ENCODE measurements at regions not wholly inside any gene's neighbourhood (a gene's known extent, or its start where the extent isn't known, plus 50 kb on each side); places are given as distances from the start of the nearest gene placed in this dataset.

DNA sequence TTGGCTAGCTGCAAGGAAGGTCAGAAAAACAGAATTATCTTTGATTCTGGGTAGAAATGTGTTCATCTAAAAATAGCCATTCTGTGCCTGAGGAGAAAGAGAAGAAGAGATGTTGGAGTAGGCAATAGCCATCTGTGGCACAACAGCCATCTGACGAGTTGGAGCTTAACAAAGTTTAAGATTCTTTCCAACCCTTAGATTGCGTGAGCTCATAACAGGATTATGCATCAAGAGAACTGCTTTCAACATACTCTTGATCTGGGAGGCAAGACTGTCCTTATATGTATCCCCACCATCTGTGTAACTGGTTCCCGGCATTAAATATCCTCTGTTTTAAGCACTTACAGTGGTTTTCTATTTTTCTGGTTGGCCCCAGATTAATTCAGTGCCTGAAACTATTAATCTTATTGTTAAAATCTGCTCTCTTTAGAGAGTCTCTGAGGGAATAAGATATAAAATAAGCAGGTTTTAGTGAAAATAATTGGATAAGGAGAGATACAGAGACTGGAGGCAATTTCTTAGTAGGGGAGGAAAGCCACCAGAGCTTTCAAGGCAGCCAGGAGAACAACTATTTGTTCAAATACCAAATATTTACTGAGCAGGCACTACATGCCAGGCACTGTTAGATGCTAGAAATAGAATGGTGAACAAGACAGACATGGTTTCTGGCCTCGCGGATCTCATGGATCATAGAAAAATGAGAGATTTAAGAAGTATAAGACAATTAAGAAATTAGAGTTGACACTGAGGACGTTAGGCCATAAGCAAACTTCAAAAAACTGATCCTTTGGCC lies 398.0 kb downstream of the SMARCA1 start:
- BruUV-seq (replicated peaks), result no TSS peak
- no peak for DNase-seq
- no peak overlapping the region for H3K9ac ChIP-seq (ENCODE audit: low read length)

DNA sequence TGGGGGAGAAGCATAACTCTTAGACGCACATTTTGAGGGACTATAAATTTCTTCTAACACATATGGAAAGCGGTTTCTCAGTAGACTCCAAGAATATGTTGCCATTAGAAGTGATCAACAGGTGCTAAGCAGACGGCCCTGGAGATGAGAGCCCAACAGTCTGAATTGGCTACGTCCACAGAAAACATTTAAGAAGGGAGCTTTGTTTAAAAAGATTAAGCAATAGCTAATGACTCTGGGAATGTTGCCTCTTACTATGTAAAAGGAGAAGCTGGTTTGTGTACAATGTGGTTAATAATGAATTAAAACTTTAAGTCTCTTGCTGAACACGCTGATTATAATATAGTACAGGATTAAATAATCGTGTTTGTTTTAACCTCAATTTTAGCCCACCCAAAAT lies 399.5 kb downstream of the SMARCA1 start:
- intact Hi-C loops (cut with micrococcal nuclease), result no loop called here
- POLR2A ChIA-PET (ENCODE audit: unreplicated experiment), result no interaction called here
- no peaks in the 10 kb centered on the region for H3F3A ChIP-seq (ENCODE audit: low read length, unreplicated experiment)
- no peak overlapping the region for H3K4me2 ChIP-seq (ENCODE audit: low read length)
- no peaks in the 10 kb centered on the region for H3K79me2 ChIP-seq (ENCODE audit: low read length)
- no peaks in the 10 kb centered on the region for H3K9me3 ChIP-seq (ENCODE audit: low read length)
- TF ChIP-seq EZH2 (IDR thresholded peaks at IDR 0.05; ENCODE audit: low read length, unreplicated experiment) (no peak), EZH2phosphoT487 (IDR thresholded peaks at IDR 0.05; ENCODE audit: borderline replicate concordance, low read length) (no peak)
- TF ChIP-seq, protein P1, sequence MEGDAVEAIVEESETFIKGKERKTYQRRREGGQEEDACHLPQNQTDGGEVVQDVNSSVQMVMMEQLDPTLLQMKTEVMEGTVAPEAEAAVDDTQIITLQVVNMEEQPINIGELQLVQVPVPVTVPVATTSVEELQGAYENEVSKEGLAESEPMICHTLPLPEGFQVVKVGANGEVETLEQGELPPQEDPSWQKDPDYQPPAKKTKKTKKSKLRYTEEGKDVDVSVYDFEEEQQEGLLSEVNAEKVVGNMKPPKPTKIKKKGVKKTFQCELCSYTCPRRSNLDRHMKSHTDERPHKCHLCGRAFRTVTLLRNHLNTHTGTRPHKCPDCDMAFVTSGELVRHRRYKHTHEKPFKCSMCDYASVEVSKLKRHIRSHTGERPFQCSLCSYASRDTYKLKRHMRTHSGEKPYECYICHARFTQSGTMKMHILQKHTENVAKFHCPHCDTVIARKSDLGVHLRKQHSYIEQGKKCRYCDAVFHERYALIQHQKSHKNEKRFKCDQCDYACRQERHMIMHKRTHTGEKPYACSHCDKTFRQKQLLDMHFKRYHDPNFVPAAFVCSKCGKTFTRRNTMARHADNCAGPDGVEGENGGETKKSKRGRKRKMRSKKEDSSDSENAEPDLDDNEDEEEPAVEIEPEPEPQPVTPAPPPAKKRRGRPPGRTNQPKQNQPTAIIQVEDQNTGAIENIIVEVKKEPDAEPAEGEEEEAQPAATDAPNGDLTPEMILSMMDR (conservative IDR thresholded peaks at IDR 0.05; ENCODE audit: low read depth, low read length), result no peak
- no peaks in the 10 kb centered on the region for H4K20me1 ChIP-seq (ENCODE audit: low read length)
- CTCF ChIA-PET, result no interaction called here
- no peaks in the 10 kb centered on the region for H3K4me1 ChIP-seq (ENCODE audit: insufficient read depth, low read length)
- no peak overlapping the region for H3K27ac ChIP-seq (ENCODE audit: low read length)
- H3K36me3 ChIP-seq (ENCODE audit: low read depth, low read length), result no peaks in the 10 kb centered on the region
- DNase-seq (no peak), ATAC-seq (no peak)
- BruUV-seq (replicated peaks), result no TSS peak
- no peaks in the 10 kb centered on the region for H3K27me3 ChIP-seq (ENCODE audit: low read length)
- H3K9me2 ChIP-seq (replicated peaks; ENCODE audit: low read length), result no peaks in the 10 kb centered on the region
- no peak overlapping the region for H3K9ac ChIP-seq (ENCODE audit: low read length)
- no peak overlapping the region for H3K4me3 ChIP-seq (ENCODE audit: low read length)
- H2AFZ ChIP-seq (ENCODE audit: low read length), result no peak overlapping the region

More for the DNA sequence above, 398.0 kb downstream of the SMARCA1 start:
- POLR2A ChIA-PET (ENCODE audit: unreplicated experiment), result no interaction called here
- Histone ChIP-seq H4K20me1 (ENCODE audit: low read length) (no peaks in the 10 kb centered on the region), H3K9me2 (replicated peaks; ENCODE audit: low read length) (no peaks in the 10 kb centered on the region), H3K4me1 (ENCODE audit: insufficient read depth, low read length) (no peaks in the 10 kb centered on the region), H3K27ac (ENCODE audit: low read length) (no peak overlapping the region), H3K36me3 (ENCODE audit: low read depth, low read length) (no peaks in the 10 kb centered on the region), H3K4me2 (ENCODE audit: low read length) (no peak overlapping the region), H3K4me3 (ENCODE audit: low read length) (no peak overlapping the region), H3K9me3 (ENCODE audit: low read length) (no peaks in the 10 kb centered on the region), H3K79me2 (ENCODE audit: low read length) (no peaks in the 10 kb centered on the region), H3K27me3 (ENCODE audit: low read length) (no peaks in the 10 kb centered on the region), H2AFZ (ENCODE audit: low read length) (no peak overlapping the region), H3F3A (ENCODE audit: low read length, unreplicated experiment) (no peaks in the 10 kb centered on the region)
- CTCF ChIA-PET, result no interaction called here
- intact Hi-C loops (cut with micrococcal nuclease), result no loop called here
- TF ChIP-seq, protein P1 (conservative IDR thresholded peaks at IDR 0.05; ENCODE audit: low read depth, low read length), result no peak
- TF ChIP-seq EZH2 (IDR thresholded peaks at IDR 0.05; ENCODE audit: low read length, unreplicated experiment), result no peak
- TF ChIP-seq EZH2phosphoT487 (IDR thresholded peaks at IDR 0.05; ENCODE audit: borderline replicate concordance, low read length), result no peak
- ATAC-seq, result no peak

DNA sequence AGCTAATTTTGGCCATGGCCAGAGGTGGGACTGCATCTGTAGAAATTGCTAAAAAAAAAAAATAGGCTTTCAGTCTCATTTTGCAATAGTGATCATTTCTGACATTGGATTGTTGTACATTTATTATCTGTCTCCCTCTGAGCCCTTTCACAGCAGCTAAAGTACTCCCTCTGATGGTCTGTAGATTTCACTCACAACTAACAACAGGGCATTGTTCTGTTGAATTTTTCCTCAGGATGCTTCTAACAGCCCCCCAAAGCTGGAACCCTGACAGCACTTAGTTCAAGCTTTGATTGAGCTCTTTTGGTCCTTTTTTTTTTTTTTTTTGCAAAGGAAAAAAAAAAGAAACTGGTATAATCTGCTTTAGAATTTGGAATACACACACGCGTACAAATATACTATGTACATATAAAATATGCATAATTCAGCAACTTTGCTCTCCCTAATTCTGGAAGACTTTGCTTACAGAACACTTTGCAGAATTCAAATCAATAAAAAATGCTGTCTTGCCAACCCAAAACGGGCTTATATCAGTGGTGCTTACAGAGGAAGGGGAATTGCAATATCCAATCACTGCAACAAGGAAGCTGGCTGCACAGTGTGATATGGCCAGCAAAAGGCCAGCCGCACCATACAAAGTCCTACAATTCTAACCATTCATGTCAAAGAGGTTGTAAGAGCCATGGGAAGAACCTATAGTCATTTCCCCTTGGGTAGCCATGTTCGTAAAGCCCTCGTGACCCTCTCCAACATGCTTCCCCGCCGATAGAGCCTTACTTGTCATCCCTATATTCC lies 406.4 kb downstream of the SMARCA1 start:
- no peaks in the 10 kb centered on the region for H3F3A ChIP-seq (ENCODE audit: low read length, unreplicated experiment)
- no peak for DNase-seq
- POLR2A ChIA-PET (ENCODE audit: unreplicated experiment), result no interaction called here
- ATAC-seq, result no peak
- TF ChIP-seq, protein P1 (conservative IDR thresholded peaks at IDR 0.05; ENCODE audit: low read depth, low read length), result no peak
- TF ChIP-seq EZH2 (IDR thresholded peaks at IDR 0.05; ENCODE audit: low read length, unreplicated experiment), result no peak
- TF ChIP-seq EZH2phosphoT487 (IDR thresholded peaks at IDR 0.05; ENCODE audit: borderline replicate concordance, low read length), result no peak
- H3K9me2 ChIP-seq (replicated peaks; ENCODE audit: low read length), result no peaks in the 10 kb centered on the region
- no TSS peak for BruUV-seq (replicated peaks)
- H3K79me2 ChIP-seq (ENCODE audit: low read length), result no peaks in the 10 kb centered on the region
- no peaks in the 10 kb centered on the region for H3K4me1 ChIP-seq (ENCODE audit: insufficient read depth, low read length)
- intact Hi-C loops (cut with micrococcal nuclease), result no loop called here
- H3K27me3 ChIP-seq (ENCODE audit: low read length), result no peaks in the 10 kb centered on the region
- H3K9ac ChIP-seq (ENCODE audit: low read length), result no peak overlapping the region
- no peak overlapping the region for H3K4me2 ChIP-seq (ENCODE audit: low read length)
- no peaks in the 10 kb centered on the region for H3K36me3 ChIP-seq (ENCODE audit: low read depth, low read length)
- no peak overlapping the region for H3K27ac ChIP-seq (ENCODE audit: low read length)
- H4K20me1 ChIP-seq (ENCODE audit: low read length), result no peaks in the 10 kb centered on the region
- no peak overlapping the region for H3K4me3 ChIP-seq (ENCODE audit: low read length)
- no peaks in the 10 kb centered on the region for H3K9me3 ChIP-seq (ENCODE audit: low read length)
- no peak overlapping the region for H2AFZ ChIP-seq (ENCODE audit: low read length)
- CTCF ChIA-PET, result no interaction called here
